DMS53 treated with DMSO at 0.1 percent for 48 hours (cell line): ENCODE measurements at regions not wholly inside any gene's neighbourhood (a gene's known extent, or its start where the extent isn't known, plus 50 kb on each side); places are given as distances from the start of the nearest gene placed in this dataset.
"Not testable (repeated sequence)": the region's sequence is repeated elsewhere in the genome, so short reads cannot be mapped to it uniquely, and the experiment has no call there.

Experiments
- DNase-seq: peaks from one replicate; lab custom pipeline; 2025; ENCODE audit not compliant: unreplicated experiment; lab: John Stamatoyannopoulos, UW

GRCh38 chr5:106288979-106289378 lies 1381.8 kb downstream of the EFNA5 start:
- DNase-seq = no peak

- no peak for DNase-seq
Measured at GRCh38 chr5:106277540-106278096, 1393.1 kb downstream of the EFNA5 start.

- peak; percentile 11 for DNase-seq
Measured at GRCh38 chr5:106269252-106269843, 1401.4 kb downstream of the EFNA5 start.

GRCh38 chr5:106267256-106267655 lies 1403.5 kb downstream of the EFNA5 start:
- DNase-seq = no peak

- peak; percentile 15 for DNase-seq
Measured at GRCh38 chr5:106262395-106262794, 1408.3 kb downstream of the EFNA5 start.

- not testable (repeated sequence) for DNase-seq
Measured at GRCh38 chr5:106259431-106260090, 1411.2 kb downstream of the EFNA5 start.

GRCh38 chr5:106258591-106259125 lies 1412.1 kb downstream of the EFNA5 start:
- no peak for DNase-seq

- no peak for DNase-seq
Measured at GRCh38 chr5:106254784-106255183, 1416.0 kb downstream of the EFNA5 start.

GRCh38 chr5:106246044-106246745 lies 1424.5 kb downstream of the EFNA5 start:
- not testable (repeated sequence) for DNase-seq

- no peak for DNase-seq
Measured at GRCh38 chr5:106241409-106241808, 1429.3 kb downstream of the EFNA5 start.

- no peak for DNase-seq
Measured at GRCh38 chr5:106205916-106206571, 1464.7 kb downstream of the EFNA5 start.

GRCh38 chr5:106202035-106202434 lies 1468.7 kb downstream of the EFNA5 start:
- DNase-seq = no peak

- no peak for DNase-seq
Measured at GRCh38 chr5:106200971-106201370, 1469.8 kb downstream of the EFNA5 start.

- DNase-seq = no peak
Measured at GRCh38 chr5:106195679-106196474, 1474.9 kb downstream of the EFNA5 start.

- peak; percentile 95 for DNase-seq
Measured at GRCh38 chr5:106189121-106189809, 1481.5 kb downstream of the EFNA5 start.

- no peak for DNase-seq
Measured at GRCh38 chr5:106185661-106186081, 1485.1 kb downstream of the EFNA5 start.

GRCh38 chr5:106174903-106175302 lies 1495.8 kb downstream of the EFNA5 start:
- no peak for DNase-seq

- no peak for DNase-seq
Measured at GRCh38 chr5:106172681-106173532, 1497.8 kb downstream of the EFNA5 start.

GRCh38 chr5:106171708-106172107 lies 1499.0 kb downstream of the EFNA5 start:
- DNase-seq = no peak
